ENCODE measurements at regions not wholly inside any gene's neighbourhood (a gene's known extent, or its start where the extent isn't known, plus 50 kb on each side); places are given as distances from the start of the nearest gene placed in this dataset.

- TF ChIP-seq CTCF (conservative IDR thresholded peaks at IDR 0.05; ENCODE audit: low read depth, low read length) (no peak), EZH2 (IDR thresholded peaks at IDR 0.05; ENCODE audit: borderline replicate concordance, low read depth, low read length, poor library complexity, severe bottlenecking) (no peak)
Measured at GRCh38 chr4:56283375-56283774, 103.9 kb downstream of the AASDH start.
